ENCODE measurements at regions not wholly inside any gene's neighbourhood (a gene's known extent, or its start where the extent isn't known, plus 50 kb on each side); places are given as distances from the start of the nearest gene placed in this dataset.

DNA sequence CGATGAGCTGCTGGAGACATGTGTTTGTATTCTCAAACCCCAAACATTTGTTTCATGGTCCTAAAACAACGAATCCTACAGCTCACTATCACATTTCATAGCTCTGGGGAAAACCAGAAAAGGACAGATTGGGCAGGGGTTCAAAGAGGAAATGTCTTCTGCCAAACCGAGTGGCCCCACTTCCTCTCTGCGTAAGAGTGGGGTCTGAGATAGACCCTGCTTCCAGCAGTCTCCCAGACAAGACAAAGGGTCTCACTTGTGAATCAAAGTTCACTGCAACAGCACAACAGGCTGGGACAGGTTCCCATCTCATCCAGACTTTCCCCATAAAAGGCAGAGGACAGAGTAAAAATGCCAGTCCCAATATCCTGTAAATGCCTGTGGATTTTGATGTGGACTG is 276.2 kb upstream of the SLC24A2 start:
- 21% methylated on average over 4 of the region's 4 CpGs for WGBS
- no peaks in the 10 kb centered on the region for H3K36me3 ChIP-seq
- no peak overlapping the region for H3K27ac ChIP-seq
- intact Hi-C loops (cut with DNase I): no loop called here
- H3K4me3 ChIP-seq: no peak overlapping the region
- TF ChIP-seq CTCF (IDR thresholded peaks at IDR 0.05): no peak
- TF ChIP-seq POLR2AphosphoS5 (IDR thresholded peaks at IDR 0.05): no peak
- no peak for TF ChIP-seq POLR2A (IDR thresholded peaks at IDR 0.05)
- no peaks in the 10 kb centered on the region for H3K9me3 ChIP-seq
- no peaks in the 10 kb centered on the region for H3K4me1 ChIP-seq (replicated peaks)
- no peaks in the 10 kb centered on the region for H3K27me3 ChIP-seq (replicated peaks; ENCODE audit: insufficient read depth)
- DNase-seq (ENCODE audit: low spot score): no peak

GRCh38 chr9:20054734-20055133 is 265.9 kb upstream of the SLC24A2 start:
- 80% methylated on average over 1 of the region's 1 CpG for WGBS
- no peaks in the 10 kb centered on the region for H3K27me3 ChIP-seq (replicated peaks; ENCODE audit: insufficient read depth)
- intact Hi-C loops (cut with DNase I): no loop called here

GRCh38 chr9:20048985-20049384 is 260.1 kb upstream of the SLC24A2 start:
- H3K4me3 ChIP-seq: no peak overlapping the region
- H3K4me1 ChIP-seq (replicated peaks): no peaks in the 10 kb centered on the region
- 86% methylated on average over 4 of the region's 4 CpGs for whole genome bisulfite sequencing
- no peaks in the 10 kb centered on the region for H3K27me3 ChIP-seq (replicated peaks; ENCODE audit: insufficient read depth)
- no peak overlapping the region for H3K27ac ChIP-seq
- DNase-seq (ENCODE audit: low spot score): no peak
- no peaks in the 10 kb centered on the region for H3K36me3 ChIP-seq
- intact Hi-C loops (cut with DNase I): no loop called here
- TF ChIP-seq POLR2AphosphoS5 (IDR thresholded peaks at IDR 0.05) (no peak), CTCF (IDR thresholded peaks at IDR 0.05) (no peak), POLR2A (IDR thresholded peaks at IDR 0.05) (no peak)
- H3K9me3 ChIP-seq: no peaks in the 10 kb centered on the region

More at GRCh38 chr9:20054734-20055133, 265.9 kb upstream of the SLC24A2 start:
- no peak overlapping the region for H3K27ac ChIP-seq
- DNase-seq (ENCODE audit: low spot score): no peak
- H3K9me3 ChIP-seq: no peaks in the 10 kb centered on the region
- H3K36me3 ChIP-seq: no peaks in the 10 kb centered on the region
- TF ChIP-seq POLR2A (IDR thresholded peaks at IDR 0.05) (no peak), CTCF (IDR thresholded peaks at IDR 0.05) (no peak)
- no peak overlapping the region for H3K4me3 ChIP-seq
- no peaks in the 10 kb centered on the region for H3K4me1 ChIP-seq (replicated peaks)

DNA sequence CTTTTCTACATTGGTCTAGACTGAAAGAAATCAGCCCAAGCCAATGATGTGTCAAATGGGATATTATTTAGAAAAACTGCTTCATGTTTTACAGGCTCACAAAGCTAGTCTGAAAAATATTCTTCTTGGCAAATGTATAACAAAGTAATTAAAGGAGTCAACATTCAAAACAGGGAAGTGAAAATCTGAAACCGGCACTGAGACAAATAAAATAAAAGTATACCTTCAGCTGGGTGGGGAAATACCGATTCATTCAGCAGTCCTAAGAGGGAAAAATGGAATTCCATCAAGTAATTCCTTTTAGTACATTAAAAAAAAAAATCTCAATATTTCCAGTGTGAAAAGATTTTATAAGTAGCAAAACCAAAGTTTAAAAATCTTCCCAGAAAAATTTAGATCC is 259.6 kb upstream of the SLC24A2 start:
- Histone ChIP-seq H3K36me3 (no peaks in the 10 kb centered on the region), H3K27me3 (replicated peaks; ENCODE audit: insufficient read depth) (no peaks in the 10 kb centered on the region), H3K9me3 (no peaks in the 10 kb centered on the region), H3K27ac (no peak overlapping the region), H3K4me1 (replicated peaks) (no peaks in the 10 kb centered on the region), H3K4me3 (no peak overlapping the region)
- TF ChIP-seq CTCF (IDR thresholded peaks at IDR 0.05) (no peak), POLR2AphosphoS5 (IDR thresholded peaks at IDR 0.05) (no peak), POLR2A (IDR thresholded peaks at IDR 0.05) (no peak)
- DNase-seq (ENCODE audit: low spot score): no peak
- intact Hi-C loops (cut with DNase I): no loop called here
- 24% methylated on average over 2 of the region's 2 CpGs for WGBS

DNA sequence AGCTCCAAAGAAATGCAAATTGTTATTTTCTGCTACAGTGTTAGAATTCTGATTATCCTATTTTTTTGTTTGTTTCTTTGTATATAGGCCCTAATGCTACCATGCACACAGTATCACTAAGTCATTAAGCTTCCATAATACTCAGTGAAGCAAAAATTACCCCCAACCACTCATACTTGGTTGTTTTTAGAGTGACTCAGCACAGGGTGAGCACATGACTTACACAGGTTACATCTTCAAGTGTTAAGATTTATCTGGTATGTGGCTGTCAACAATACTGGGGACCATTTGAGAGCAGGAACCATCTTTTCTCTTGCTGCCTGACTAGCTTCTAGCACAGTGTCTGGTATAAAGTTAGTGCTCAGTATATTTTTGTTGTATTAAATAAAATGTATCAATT is 255.8 kb upstream of the SLC24A2 start:
- TF ChIP-seq POLR2A (IDR thresholded peaks at IDR 0.05) (no peak), POLR2AphosphoS5 (IDR thresholded peaks at IDR 0.05) (no peak), CTCF (IDR thresholded peaks at IDR 0.05) (no peak)
- Histone ChIP-seq H3K36me3 (no peaks in the 10 kb centered on the region), H3K9me3 (no peaks in the 10 kb centered on the region), H3K27me3 (replicated peaks; ENCODE audit: insufficient read depth) (no peaks in the 10 kb centered on the region), H3K4me1 (replicated peaks) (no peaks in the 10 kb centered on the region), H3K4me3 (no peak overlapping the region), H3K27ac (no peak overlapping the region)
- intact Hi-C loops (cut with DNase I): no loop called here
- DNase-seq (ENCODE audit: low spot score): no peak

All from prostate gland (tissue), 2 donors.